Suprapubic skin (tissue), 4 donors: ENCODE measurements at regions not wholly inside any gene's neighbourhood (a gene's known extent, or its start where the extent isn't known, plus 50 kb on each side); places are given as distances from the start of the nearest gene placed in this dataset.

Source experiments
- DNase-seq, 2 donors: peaks; one replicate each; pipeline ENCODE4 v3.0.0-alpha.2; 2019; ENCODE audit warnings: low spot score in 2 of 2
- H3K27ac ChIP-seq: fragments of 200-600 bp; sonication (generic); one replicate; pipeline ENCODE4 v1.5.1; 2019
- H3K27me3 ChIP-seq: fragments of 200-600 bp; sonication (generic); one replicate; pipeline ENCODE4 v1.5.1; 2019
- H3K36me3 ChIP-seq: fragments of 200-600 bp; sonication (generic); one replicate; pipeline ENCODE4 v1.5.1; 2019
- H3K4me1 ChIP-seq: fragments of 200-600 bp; sonication (generic); one replicate; pipeline ENCODE4 v1.5.1; 2019
- H3K4me3 ChIP-seq: fragments of 200-600 bp; sonication (generic); one replicate; pipeline ENCODE4 v1.5.1; 2019; ENCODE audit warnings: mild to moderate bottlenecking
- H3K9me3 ChIP-seq: fragments of 200-600 bp; sonication (generic); one replicate; pipeline ENCODE4 v1.5.1; 2019
- EP300 ChIP-seq: sonication (generic); formaldehyde crosslinking; IDR thresholded peaks from one replicate; pipeline ENCODE4 v1.6.1; 2017; ENCODE audit warnings: antibody characterized with exemption
- POLR2A ChIP-seq, 2 donors: fragments of 450-650 bp; IDR thresholded peaks; one replicate each; pipeline ENCODE4 v1.6.1; 2017; ENCODE audit warnings: antibody characterized with exemption in 2 of 2, mild to moderate bottlenecking in 2 of 2, moderate library complexity in 2 of 2
- POLR2AphosphoS5 ChIP-seq, 3 donors: sonication (generic); formaldehyde crosslinking; IDR thresholded peaks; one replicate each; pipeline ENCODE4 v1.6.1; 2017; ENCODE audit warnings: antibody characterized with exemption in 3 of 3
- WGBS: methylation state at CpG from one replicate; pipeline ENCODE4 v1.1.5; 2018; 5-methylcytosine and 5-hydroxymethylcytosine counted together
- TF ChIP-seq, protein P1 (sequence below), 2 donors: fragments of 200-600 bp in 1 of 2; fragments of 450-650 bp in 1 of 2; sonication (generic) in 1 of 2; IDR thresholded peaks; one replicate each; pipeline ENCODE4 v1.5.1; 2016 to 2019; ENCODE audit warnings: antibody characterized with exemption in 2 of 2, mild to moderate bottlenecking in 1 of 2, moderate library complexity in 1 of 2

DNA sequence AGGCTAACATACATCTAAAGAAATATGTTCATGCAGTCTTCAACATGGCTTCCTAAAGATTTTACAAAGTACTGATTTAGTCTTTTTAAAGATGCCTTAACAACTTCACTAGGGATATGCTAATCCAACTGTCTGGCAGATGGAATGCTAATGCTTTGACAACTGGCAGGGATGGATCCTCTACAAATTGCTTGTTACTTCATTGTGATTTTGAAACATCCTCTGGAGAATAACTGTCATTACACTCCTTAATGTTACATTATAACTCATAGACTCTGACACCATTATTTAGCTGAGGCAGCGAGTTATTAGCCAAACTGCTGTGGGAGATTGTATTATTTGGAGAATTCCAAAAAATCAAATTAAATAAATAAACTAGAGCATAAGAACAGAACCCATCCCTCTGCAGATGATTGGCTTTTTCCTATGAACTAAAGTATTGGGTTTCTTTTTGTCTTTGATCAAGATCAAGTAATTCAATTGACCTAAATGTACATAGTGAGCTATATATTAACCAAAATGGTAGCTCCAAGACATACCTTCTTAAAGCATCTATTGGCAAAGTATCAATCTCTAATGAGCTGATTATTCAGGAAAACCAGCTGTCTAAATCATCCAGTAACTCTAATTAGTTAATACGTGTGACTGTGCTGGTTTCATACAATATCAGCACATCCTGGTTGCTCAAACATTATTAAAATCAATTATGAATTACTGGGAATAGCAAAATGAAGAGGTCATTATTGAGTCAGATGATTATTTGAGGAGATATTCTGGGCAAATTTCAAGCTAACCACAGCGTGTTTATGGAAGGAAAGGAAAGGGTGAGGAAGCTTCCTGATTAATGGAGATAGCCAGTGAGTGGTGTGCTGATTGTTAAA lies 321.3 kb upstream of the TFPI start:
- TF ChIP-seq POLR2A (IDR thresholded peaks at IDR 0.05) (no peak), POLR2AphosphoS5 (IDR thresholded peaks at IDR 0.05) (no peak), EP300 (no peak)
- TF ChIP-seq, protein P1, sequence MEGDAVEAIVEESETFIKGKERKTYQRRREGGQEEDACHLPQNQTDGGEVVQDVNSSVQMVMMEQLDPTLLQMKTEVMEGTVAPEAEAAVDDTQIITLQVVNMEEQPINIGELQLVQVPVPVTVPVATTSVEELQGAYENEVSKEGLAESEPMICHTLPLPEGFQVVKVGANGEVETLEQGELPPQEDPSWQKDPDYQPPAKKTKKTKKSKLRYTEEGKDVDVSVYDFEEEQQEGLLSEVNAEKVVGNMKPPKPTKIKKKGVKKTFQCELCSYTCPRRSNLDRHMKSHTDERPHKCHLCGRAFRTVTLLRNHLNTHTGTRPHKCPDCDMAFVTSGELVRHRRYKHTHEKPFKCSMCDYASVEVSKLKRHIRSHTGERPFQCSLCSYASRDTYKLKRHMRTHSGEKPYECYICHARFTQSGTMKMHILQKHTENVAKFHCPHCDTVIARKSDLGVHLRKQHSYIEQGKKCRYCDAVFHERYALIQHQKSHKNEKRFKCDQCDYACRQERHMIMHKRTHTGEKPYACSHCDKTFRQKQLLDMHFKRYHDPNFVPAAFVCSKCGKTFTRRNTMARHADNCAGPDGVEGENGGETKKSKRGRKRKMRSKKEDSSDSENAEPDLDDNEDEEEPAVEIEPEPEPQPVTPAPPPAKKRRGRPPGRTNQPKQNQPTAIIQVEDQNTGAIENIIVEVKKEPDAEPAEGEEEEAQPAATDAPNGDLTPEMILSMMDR (IDR thresholded peaks at IDR 0.05), result no peak
- WGBS, result 62% methylated on average over 3 of the region's 3 CpGs
- no peak overlapping the region for H3K27ac ChIP-seq
- no peaks in the 10 kb centered on the region for H3K36me3 ChIP-seq
- no peak for DNase-seq
- no peaks in the 10 kb centered on the region for H3K4me1 ChIP-seq
- no peak overlapping the region for H3K4me3 ChIP-seq
- H3K27me3 ChIP-seq, result no peaks in the 10 kb centered on the region
- no peaks in the 10 kb centered on the region for H3K9me3 ChIP-seq

DNA sequence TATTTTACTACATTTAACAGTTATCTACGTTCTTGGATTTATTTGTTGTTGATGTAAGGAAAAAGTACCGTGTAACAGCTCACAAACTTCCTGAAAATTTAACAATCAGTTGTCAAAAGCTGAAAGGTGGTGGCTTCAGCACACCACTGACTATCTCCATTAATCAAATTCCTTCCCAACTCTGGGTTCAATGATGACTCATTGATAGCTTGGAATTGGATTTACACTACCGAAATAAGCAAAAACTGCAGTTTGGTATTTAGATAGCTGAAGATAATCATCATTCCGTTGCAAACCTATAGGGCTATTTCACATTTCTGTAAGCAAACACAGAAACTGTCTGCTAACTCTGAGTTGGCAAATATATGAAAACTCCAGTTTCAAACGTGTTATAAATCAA lies 322.3 kb upstream of the TFPI start:
- Histone ChIP-seq H3K27me3 (no peaks in the 10 kb centered on the region), H3K4me3 (no peak overlapping the region), H3K9me3 (no peaks in the 10 kb centered on the region), H3K36me3 (no peaks in the 10 kb centered on the region), H3K4me1 (no peaks in the 10 kb centered on the region), H3K27ac (no peak overlapping the region)
- no peak for TF ChIP-seq EP300
- no peak for TF ChIP-seq POLR2AphosphoS5 (IDR thresholded peaks at IDR 0.05)
- TF ChIP-seq POLR2A (IDR thresholded peaks at IDR 0.05), result no peak
- TF ChIP-seq, protein P1 (IDR thresholded peaks at IDR 0.05), result no peak
- 72% methylated on average over 5 of the region's 5 CpGs for WGBS
- no peak for DNase-seq

DNA sequence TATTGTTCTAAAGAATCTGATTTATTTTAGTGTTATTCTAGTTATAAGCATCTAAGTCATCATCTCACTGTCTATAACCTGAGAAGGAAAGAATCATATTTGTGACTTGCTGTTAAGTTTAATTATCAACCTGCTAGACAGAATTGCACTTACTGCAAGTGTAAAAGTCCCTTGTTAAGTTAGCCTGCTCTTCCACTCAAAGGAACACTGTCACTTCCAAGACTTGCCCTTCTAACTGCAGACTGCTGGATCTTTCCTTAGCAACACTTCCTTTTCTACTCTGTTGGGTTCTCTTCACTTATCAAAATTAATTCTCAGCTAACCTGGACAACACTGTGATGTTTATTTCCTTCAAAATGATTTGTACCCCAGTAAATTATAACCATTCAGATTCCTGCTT lies 323.2 kb upstream of the TFPI start:
- no peak for TF ChIP-seq EP300
- TF ChIP-seq, protein P1 (IDR thresholded peaks at IDR 0.05), result no peak
- TF ChIP-seq POLR2A (IDR thresholded peaks at IDR 0.05), result no peak
- TF ChIP-seq POLR2AphosphoS5 (IDR thresholded peaks at IDR 0.05), result no peak
- DNase-seq, result no peak
- H3K36me3 ChIP-seq, result no peaks in the 10 kb centered on the region
- H3K4me3 ChIP-seq, result no peak overlapping the region
- no peaks in the 10 kb centered on the region for H3K27me3 ChIP-seq
- no peaks in the 10 kb centered on the region for H3K4me1 ChIP-seq
- no peak overlapping the region for H3K27ac ChIP-seq
- H3K9me3 ChIP-seq, result no peaks in the 10 kb centered on the region

DNA sequence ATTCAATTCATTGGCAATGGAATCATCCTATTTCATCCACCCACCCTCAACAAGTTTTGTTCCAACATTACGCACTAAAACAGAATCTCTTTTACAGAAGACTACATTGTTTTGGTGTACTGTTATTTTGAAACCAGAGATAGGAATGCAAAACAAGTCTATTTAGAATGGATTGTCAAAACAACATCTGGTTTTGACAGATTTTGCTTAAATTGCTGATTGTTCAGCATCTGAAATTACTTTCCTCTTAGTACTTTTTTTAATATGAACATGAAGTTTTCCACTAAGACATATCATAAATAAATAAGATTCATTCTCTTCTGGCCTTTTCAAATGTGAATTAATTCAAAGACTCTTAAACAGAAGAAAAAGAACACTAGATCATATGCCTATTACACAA lies 323.9 kb upstream of the TFPI start:
- Histone ChIP-seq H3K4me3 (no peak overlapping the region), H3K4me1 (no peaks in the 10 kb centered on the region), H3K9me3 (no peaks in the 10 kb centered on the region), H3K27ac (no peak overlapping the region), H3K27me3 (no peaks in the 10 kb centered on the region), H3K36me3 (no peaks in the 10 kb centered on the region)
- no peak for TF ChIP-seq POLR2A (IDR thresholded peaks at IDR 0.05)
- TF ChIP-seq POLR2AphosphoS5 (IDR thresholded peaks at IDR 0.05), result no peak
- TF ChIP-seq, protein P1 (IDR thresholded peaks at IDR 0.05), result no peak
- TF ChIP-seq EP300, result no peak
- 42% methylated on average over 1 of the region's 1 CpG for WGBS
- no peak for DNase-seq

DNA sequence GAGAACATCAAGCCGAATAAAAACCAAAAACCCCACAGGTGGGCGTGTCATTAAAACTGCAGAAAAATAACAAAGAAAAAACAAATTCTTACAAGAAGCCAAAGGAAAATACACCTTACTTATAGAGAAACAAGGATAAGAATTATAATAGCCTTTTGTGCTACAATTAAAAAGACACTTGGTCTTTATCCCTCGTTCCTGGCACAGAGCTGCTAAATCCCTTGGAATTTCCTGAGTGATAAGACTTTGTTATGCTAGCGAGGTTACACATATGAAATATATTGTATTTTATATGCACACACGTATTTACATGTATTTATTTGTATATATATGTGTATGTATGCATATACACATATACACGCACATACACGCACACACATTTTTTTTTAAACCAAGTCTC lies 325.3 kb upstream of the TFPI start:
- TF ChIP-seq EP300 (no peak), POLR2AphosphoS5 (IDR thresholded peaks at IDR 0.05) (no peak), POLR2A (IDR thresholded peaks at IDR 0.05) (no peak)
- TF ChIP-seq, protein P1 (IDR thresholded peaks at IDR 0.05), result no peak
- DNase-seq, result no peak
- Histone ChIP-seq H3K27me3 (no peaks in the 10 kb centered on the region), H3K27ac (no peak overlapping the region), H3K9me3 (no peaks in the 10 kb centered on the region), H3K4me3 (no peak overlapping the region), H3K4me1 (no peaks in the 10 kb centered on the region), H3K36me3 (no peaks in the 10 kb centered on the region)
- 75% methylated on average over 7 of the region's 7 CpGs for WGBS
